ENCODE measurements at regions not wholly inside any gene's neighbourhood (a gene's known extent, or its start where the extent isn't known, plus 50 kb on each side); places are given as distances from the start of the nearest gene placed in this dataset.
"Not testable (repeated sequence)": the region's sequence is repeated elsewhere in the genome, so short reads cannot be mapped to it uniquely, and the experiment has no call there.

- no peak for DNase-seq
- Mint-ChIP-seq H3K27ac (no peak overlapping the region), H3K9me3 (peaks cover 2 to 4% of the 10 kb centered on the region in 2 donors), H3K4me1 (ENCODE audit: low read depth) (no peaks in the 10 kb centered on the region), H3K27me3 (ENCODE audit: low read depth) (peaks cover 14% of the 10 kb centered on the region), H3K36me3 (ENCODE audit: insufficient read depth in 2 of 2) (peaks cover 4% of the 10 kb centered on the region in 2 donors), H3K4me3 (no peak overlapping the region)
- ATAC-seq (replicated peaks in 1 of 2): no peak
These were observed 204.9 kb upstream of the EEF2KMT start for GRCh38 chr16:5302372-5303114.

- DNase-seq (no peak), ATAC-seq (replicated peaks in 1 of 2) (no peak)
- H3K4me1 Mint-ChIP-seq (ENCODE audit: low read depth): no peaks in the 10 kb centered on the region
- peaks cover 1 to 2% of the 10 kb centered on the region in 2 donors for H3K9me3 Mint-ChIP-seq
- peaks cover 7% of the 10 kb centered on the region for H3K27me3 Mint-ChIP-seq (ENCODE audit: low read depth)
- no peak overlapping the region for H3K27ac Mint-ChIP-seq
- peaks cover 4% of the 10 kb centered on the region in 2 donors for H3K36me3 Mint-ChIP-seq (ENCODE audit: insufficient read depth in 2 of 2)
- H3K4me3 Mint-ChIP-seq: no peak overlapping the region
These were observed 200.6 kb upstream of the EEF2KMT start for GRCh38 chr16:5298202-5298601.

- no peak for DNase-seq
- peaks cover 0 to 3% of the 10 kb centered on the region in 2 donors for H3K36me3 Mint-ChIP-seq (ENCODE audit: insufficient read depth in 2 of 2)
- no peak overlapping the region for H3K27ac Mint-ChIP-seq
- no peak for ATAC-seq (replicated peaks in 1 of 2)
- no peak overlapping the region for H3K4me3 Mint-ChIP-seq
- peaks cover 0 to 2% of the 10 kb centered on the region in 2 donors for H3K9me3 Mint-ChIP-seq
- no peaks in the 10 kb centered on the region for H3K4me1 Mint-ChIP-seq (ENCODE audit: low read depth)
- H3K27me3 Mint-ChIP-seq (ENCODE audit: low read depth): peaks cover 7% of the 10 kb centered on the region
These were observed 198.6 kb upstream of the EEF2KMT start for GRCh38 chr16:5296176-5296575.

- not testable (repeated sequence) for H3K27ac Mint-ChIP-seq; DNase-seq; H3K36me3 Mint-ChIP-seq (ENCODE audit: insufficient read depth in 2 of 2); H3K27me3 Mint-ChIP-seq (ENCODE audit: low read depth); H3K4me3 Mint-ChIP-seq; ATAC-seq (replicated peaks in 1 of 2); H3K9me3 Mint-ChIP-seq; H3K4me1 Mint-ChIP-seq (ENCODE audit: low read depth)
These were observed 197.7 kb upstream of the EEF2KMT start for GRCh38 chr16:5295304-5295703.

- not testable (repeated sequence) for H3K4me3 Mint-ChIP-seq; ATAC-seq (replicated peaks in 1 of 2); H3K27me3 Mint-ChIP-seq (ENCODE audit: low read depth); DNase-seq; H3K4me1 Mint-ChIP-seq (ENCODE audit: low read depth); H3K27ac Mint-ChIP-seq
- Mint-ChIP-seq H3K36me3 (ENCODE audit: insufficient read depth in 2 of 2) (peaks cover 10 to 14% of the 10 kb centered on the region in 2 donors), H3K9me3 (peaks cover 15 to 22% of the 10 kb centered on the region in 2 donors)
These were observed 184.6 kb upstream of the EEF2KMT start for GRCh38 chr16:5282152-5282551.

- DNase-seq (no peak), ATAC-seq (replicated peaks in 1 of 2) (no peak)
- Mint-ChIP-seq H3K4me3 (no peak overlapping the region), H3K27me3 (ENCODE audit: low read depth) (peaks cover 7% of the 10 kb centered on the region), H3K4me1 (ENCODE audit: low read depth) (no peaks in the 10 kb centered on the region), H3K9me3 (peaks cover 0 to 3% of the 10 kb centered on the region in 2 donors), H3K27ac (no peak overlapping the region), H3K36me3 (ENCODE audit: insufficient read depth in 2 of 2) (no peaks in the 10 kb centered on the region)
These were observed 159.9 kb upstream of the EEF2KMT start for GRCh38 chr16:5257462-5257861.

GRCh38 chr16:5252791-5253190 is 155.2 kb upstream of the EEF2KMT start:
- Mint-ChIP-seq H3K36me3 (ENCODE audit: insufficient read depth in 2 of 2) (no peaks in the 10 kb centered on the region), H3K9me3 (peaks cover 0 to 3% of the 10 kb centered on the region in 2 donors), H3K27ac (no peak overlapping the region), H3K27me3 (ENCODE audit: low read depth) (peaks cover 7% of the 10 kb centered on the region), H3K4me1 (ENCODE audit: low read depth) (no peaks in the 10 kb centered on the region), H3K4me3 (no peak overlapping the region)
- DNase-seq: no peak
- no peak for ATAC-seq (replicated peaks in 1 of 2)

GRCh38 chr16:5247403-5247802 is 149.8 kb upstream of the EEF2KMT start:
- not testable (repeated sequence) for DNase-seq; H3K27ac Mint-ChIP-seq; H3K9me3 Mint-ChIP-seq; H3K4me1 Mint-ChIP-seq (ENCODE audit: low read depth); H3K36me3 Mint-ChIP-seq (ENCODE audit: insufficient read depth in 2 of 2); H3K27me3 Mint-ChIP-seq (ENCODE audit: low read depth); ATAC-seq (replicated peaks in 1 of 2); H3K4me3 Mint-ChIP-seq

GRCh38 chr16:5240278-5240626 is 142.7 kb upstream of the EEF2KMT start:
- Mint-ChIP-seq H3K4me3 (peak overlapping the region; percentile 31 to 56), H3K27me3 (ENCODE audit: low read depth) (peaks cover 43% of the 10 kb centered on the region)
- not testable (repeated sequence) for ATAC-seq (replicated peaks in 1 of 2); H3K36me3 Mint-ChIP-seq (ENCODE audit: insufficient read depth in 2 of 2); H3K4me1 Mint-ChIP-seq (ENCODE audit: low read depth); DNase-seq; H3K9me3 Mint-ChIP-seq; H3K27ac Mint-ChIP-seq

- peak overlapping the region in 1 of 2 donors; percentile 27 for H3K4me3 Mint-ChIP-seq
- not testable (repeated sequence) for H3K36me3 Mint-ChIP-seq (ENCODE audit: insufficient read depth in 2 of 2); ATAC-seq (replicated peaks in 1 of 2); H3K4me1 Mint-ChIP-seq (ENCODE audit: low read depth); H3K27ac Mint-ChIP-seq; H3K9me3 Mint-ChIP-seq
- peak; percentile 60 to 79 for DNase-seq
- peaks cover 37% of the 10 kb centered on the region for H3K27me3 Mint-ChIP-seq (ENCODE audit: low read depth)
These were observed 142.1 kb upstream of the EEF2KMT start for GRCh38 chr16:5239472-5240277.

- H3K27ac Mint-ChIP-seq: no peak overlapping the region
- ATAC-seq (replicated peaks in 1 of 2) (no peak), DNase-seq (no peak)
- H3K36me3 Mint-ChIP-seq (ENCODE audit: insufficient read depth in 2 of 2): no peaks in the 10 kb centered on the region
- H3K27me3 Mint-ChIP-seq (ENCODE audit: low read depth): peaks cover 31% of the 10 kb centered on the region
- H3K4me3 Mint-ChIP-seq: no peak overlapping the region
- peaks cover 8% of the 10 kb centered on the region for H3K4me1 Mint-ChIP-seq (ENCODE audit: low read depth)
- peaks cover 0 to 2% of the 10 kb centered on the region in 2 donors for H3K9me3 Mint-ChIP-seq
These were observed 137.5 kb upstream of the EEF2KMT start for GRCh38 chr16:5235119-5235518.

- Mint-ChIP-seq H3K36me3 (ENCODE audit: insufficient read depth in 2 of 2) (no peaks in the 10 kb centered on the region), H3K4me3 (no peak overlapping the region), H3K27ac (no peak overlapping the region), H3K9me3 (peaks cover 0 to 2% of the 10 kb centered on the region in 2 donors), H3K4me1 (ENCODE audit: low read depth) (peaks cover 8% of the 10 kb centered on the region), H3K27me3 (ENCODE audit: low read depth) (peaks cover 31% of the 10 kb centered on the region)
- no peak for ATAC-seq (replicated peaks in 1 of 2)
- no peak for DNase-seq
These were observed 136.9 kb upstream of the EEF2KMT start for GRCh38 chr16:5234295-5235050.

- peaks cover 23% of the 10 kb centered on the region for H3K27me3 Mint-ChIP-seq (ENCODE audit: low read depth)
- no peak overlapping the region for H3K4me3 Mint-ChIP-seq
- no peaks in the 10 kb centered on the region for H3K4me1 Mint-ChIP-seq (ENCODE audit: low read depth)
- peaks cover 0 to 2% of the 10 kb centered on the region in 2 donors for H3K9me3 Mint-ChIP-seq
- DNase-seq (no peak), ATAC-seq (replicated peaks in 1 of 2) (no peak)
- no peak overlapping the region for H3K27ac Mint-ChIP-seq
- H3K36me3 Mint-ChIP-seq (ENCODE audit: insufficient read depth in 2 of 2): no peaks in the 10 kb centered on the region
These were observed 133.7 kb upstream of the EEF2KMT start for GRCh38 chr16:5231246-5231759.
